BE2C (cell line): ENCODE measurements at regions not wholly inside any gene's neighbourhood (a gene's known extent, or its start where the extent isn't known, plus 50 kb on each side); places are given as distances from the start of the nearest gene placed in this dataset.

Source experiments
- DNase-seq: peaks from one replicate; pipeline ENCODE4 v3.0.0-alpha.2; 2020
- H3K27me3 ChIP-seq: fragments of 250-450 bp; sonication (Bioruptor Pico); 2 replicates; pipeline ENCODE4 v1.5.1; 2020; ENCODE audit warnings: mild to moderate bottlenecking
- H3K36me3 ChIP-seq: fragments of 250-450 bp; sonication (Bioruptor Pico); 2 replicates; pipeline ENCODE4 v1.5.1; 2020; ENCODE audit warnings: mild to moderate bottlenecking
- H3K4me1 ChIP-seq: fragments of 250-450 bp; sonication (Bioruptor Pico); 2 replicates; pipeline ENCODE4 v1.5.1; 2020
- H3K4me3 ChIP-seq: 2 replicates; pipeline ENCODE4 v1.5.1; 2011; ENCODE audit warnings: low read depth, low read length
- H3K9me3 ChIP-seq: fragments of 250-450 bp; sonication (Bioruptor Pico); 2 replicates; pipeline ENCODE4 v1.5.1; 2020
- TF ChIP-seq, protein P1 (sequence below): IDR thresholded peaks from 2 replicates; pipeline ENCODE4 v1.5.1; 2012; ENCODE audit warnings: mild to moderate bottlenecking, low read depth, low read length

DNA sequence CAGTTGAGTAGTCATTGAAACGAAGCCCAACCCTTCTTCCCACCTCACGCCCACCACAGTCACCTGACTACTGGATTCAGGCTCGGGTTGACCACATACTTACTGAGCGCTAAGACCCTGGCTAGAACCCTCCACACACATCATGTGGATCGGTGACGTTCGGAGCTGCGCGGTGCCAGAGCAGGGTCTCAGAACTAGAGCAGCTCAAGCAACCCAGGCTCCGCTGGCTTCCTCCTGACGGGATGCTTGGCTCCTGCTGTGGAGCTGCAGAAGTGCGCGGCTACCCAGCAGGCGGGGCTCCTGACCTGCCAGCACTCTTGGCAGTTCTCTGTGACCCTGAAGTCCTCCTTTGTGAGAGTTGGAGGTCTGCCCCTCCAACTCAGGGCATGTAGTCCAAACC lies 90.6 kb upstream of the MBOAT2 start:
- Histone ChIP-seq H3K9me3 (no peaks in the 10 kb centered on the region), H3K36me3 (no peaks in the 10 kb centered on the region), H3K27me3 (no peaks in the 10 kb centered on the region), H3K4me1 (no peaks in the 10 kb centered on the region), H3K4me3 (no peak overlapping the region)
- no peak for DNase-seq
- TF ChIP-seq, protein P1, sequence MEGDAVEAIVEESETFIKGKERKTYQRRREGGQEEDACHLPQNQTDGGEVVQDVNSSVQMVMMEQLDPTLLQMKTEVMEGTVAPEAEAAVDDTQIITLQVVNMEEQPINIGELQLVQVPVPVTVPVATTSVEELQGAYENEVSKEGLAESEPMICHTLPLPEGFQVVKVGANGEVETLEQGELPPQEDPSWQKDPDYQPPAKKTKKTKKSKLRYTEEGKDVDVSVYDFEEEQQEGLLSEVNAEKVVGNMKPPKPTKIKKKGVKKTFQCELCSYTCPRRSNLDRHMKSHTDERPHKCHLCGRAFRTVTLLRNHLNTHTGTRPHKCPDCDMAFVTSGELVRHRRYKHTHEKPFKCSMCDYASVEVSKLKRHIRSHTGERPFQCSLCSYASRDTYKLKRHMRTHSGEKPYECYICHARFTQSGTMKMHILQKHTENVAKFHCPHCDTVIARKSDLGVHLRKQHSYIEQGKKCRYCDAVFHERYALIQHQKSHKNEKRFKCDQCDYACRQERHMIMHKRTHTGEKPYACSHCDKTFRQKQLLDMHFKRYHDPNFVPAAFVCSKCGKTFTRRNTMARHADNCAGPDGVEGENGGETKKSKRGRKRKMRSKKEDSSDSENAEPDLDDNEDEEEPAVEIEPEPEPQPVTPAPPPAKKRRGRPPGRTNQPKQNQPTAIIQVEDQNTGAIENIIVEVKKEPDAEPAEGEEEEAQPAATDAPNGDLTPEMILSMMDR: no peak

DNA sequence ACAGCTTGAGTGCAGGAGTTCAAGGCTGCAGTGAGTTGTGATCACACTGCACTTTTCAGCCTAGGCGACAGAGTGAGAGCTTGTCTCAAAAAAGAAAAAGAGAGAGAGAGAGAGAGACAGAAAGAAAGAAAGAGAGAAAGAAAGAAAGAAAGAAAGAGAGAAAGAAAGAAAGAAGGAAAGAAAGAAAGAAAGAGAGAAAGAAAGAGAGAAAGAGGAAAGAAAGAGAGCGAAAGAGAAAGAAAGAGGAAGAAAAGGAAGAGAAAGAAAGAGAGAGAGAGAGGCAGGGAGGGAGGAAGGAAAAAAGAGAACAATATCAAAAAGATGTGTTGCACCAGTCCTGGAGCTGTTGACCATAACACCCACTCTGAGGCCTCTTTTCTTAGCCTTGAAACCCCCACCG lies 89.8 kb upstream of the MBOAT2 start:
- Histone ChIP-seq H3K4me1 (no peaks in the 10 kb centered on the region), H3K4me3 (no peak overlapping the region), H3K36me3 (no peaks in the 10 kb centered on the region), H3K9me3 (no peaks in the 10 kb centered on the region), H3K27me3 (no peaks in the 10 kb centered on the region)
- TF ChIP-seq, protein P1: no peak
- no peak for DNase-seq

DNA sequence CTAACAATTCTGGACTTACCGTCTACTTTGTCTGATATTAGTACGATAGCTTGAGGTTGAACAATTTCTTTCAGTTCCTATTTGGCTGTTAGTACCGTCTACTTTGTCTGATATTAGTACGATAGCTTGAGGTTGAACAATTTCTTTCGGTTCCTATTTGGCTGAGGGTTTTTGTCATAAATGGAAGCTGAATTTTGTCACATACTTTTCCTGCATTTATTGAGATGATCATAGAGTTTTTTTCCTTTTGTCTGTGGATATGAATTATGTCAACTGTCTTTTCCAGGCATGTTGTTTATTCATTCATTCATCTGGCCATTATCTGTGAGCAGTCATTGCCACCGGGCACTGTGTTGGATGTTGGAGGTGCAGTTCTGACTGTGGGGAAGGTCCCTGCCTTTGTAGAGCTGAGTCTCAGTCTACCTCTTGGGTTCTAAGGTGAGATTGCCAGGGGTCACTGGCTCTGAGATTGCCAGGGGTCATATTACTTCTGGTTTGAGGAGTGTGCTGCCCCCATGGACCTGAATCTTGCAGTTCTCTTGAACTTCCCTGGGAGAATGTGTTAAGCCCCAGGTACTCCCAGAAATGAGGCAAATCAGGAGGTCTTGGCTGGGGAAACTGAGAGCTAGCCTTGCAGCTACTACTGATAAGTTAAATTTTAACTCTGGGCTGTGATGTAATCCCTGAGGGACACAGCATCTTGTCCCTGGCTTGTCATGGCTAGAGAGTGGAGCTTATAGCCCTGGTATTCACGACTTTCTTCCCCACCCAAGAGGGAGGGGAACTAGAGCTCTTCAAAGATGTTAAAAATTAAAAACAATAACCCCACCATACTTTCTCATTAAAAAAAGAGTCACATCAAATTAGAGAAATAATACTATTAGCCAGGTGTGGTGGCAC lies 89.1 kb upstream of the MBOAT2 start:
- H3K9me3 ChIP-seq: no peaks in the 10 kb centered on the region
- DNase-seq: no peak
- no peak overlapping the region for H3K4me3 ChIP-seq
- no peaks in the 10 kb centered on the region for H3K27me3 ChIP-seq
- TF ChIP-seq, protein P1: no peak
- no peaks in the 10 kb centered on the region for H3K4me1 ChIP-seq
- H3K36me3 ChIP-seq: no peaks in the 10 kb centered on the region

DNA sequence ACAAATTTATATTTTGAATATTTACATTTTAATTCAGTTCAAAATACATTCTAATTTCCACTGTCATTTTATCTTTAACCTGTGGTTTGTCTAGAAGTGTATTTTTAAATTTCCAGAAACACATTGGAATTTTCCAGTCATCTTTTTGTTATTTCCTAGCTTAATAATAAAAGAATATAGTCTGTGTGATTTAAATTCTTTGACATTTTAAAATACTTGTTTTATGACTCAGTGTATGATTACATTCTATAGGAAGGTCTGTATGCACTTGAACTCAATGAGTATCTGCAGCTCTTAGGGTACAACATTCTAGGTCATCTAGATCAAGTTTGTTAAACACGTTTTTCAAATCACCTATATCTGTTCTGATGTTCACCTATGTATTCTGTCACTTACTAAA lies 88.3 kb upstream of the MBOAT2 start:
- Histone ChIP-seq H3K4me3 (no peak overlapping the region), H3K9me3 (no peaks in the 10 kb centered on the region), H3K4me1 (no peaks in the 10 kb centered on the region), H3K36me3 (no peaks in the 10 kb centered on the region), H3K27me3 (no peaks in the 10 kb centered on the region)
- TF ChIP-seq, protein P1: no peak
- DNase-seq: no peak

DNA sequence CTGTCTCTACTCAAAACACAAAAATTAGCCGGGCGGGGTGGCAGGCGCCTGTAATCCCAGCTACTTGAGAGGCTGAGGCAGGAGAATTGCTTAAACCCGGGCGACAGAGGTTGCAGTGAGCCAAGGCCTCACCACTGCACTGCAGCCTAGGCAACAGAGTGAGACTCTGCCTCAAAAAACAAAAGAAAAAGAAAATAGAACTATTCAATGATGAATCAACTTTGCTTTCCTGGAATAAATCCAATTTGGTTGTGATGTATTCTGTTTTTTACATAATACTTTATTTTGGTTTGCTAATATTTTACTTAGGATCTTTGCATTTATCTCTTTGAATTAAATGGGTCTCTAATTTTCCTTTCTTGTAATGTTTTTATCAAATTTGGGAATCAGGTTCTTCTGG lies 86.3 kb upstream of the MBOAT2 start:
- no peaks in the 10 kb centered on the region for H3K4me1 ChIP-seq
- TF ChIP-seq, protein P1: no peak
- H3K9me3 ChIP-seq: no peaks in the 10 kb centered on the region
- no peak for DNase-seq
- no peaks in the 10 kb centered on the region for H3K27me3 ChIP-seq
- no peak overlapping the region for H3K4me3 ChIP-seq
- H3K36me3 ChIP-seq: no peaks in the 10 kb centered on the region

DNA sequence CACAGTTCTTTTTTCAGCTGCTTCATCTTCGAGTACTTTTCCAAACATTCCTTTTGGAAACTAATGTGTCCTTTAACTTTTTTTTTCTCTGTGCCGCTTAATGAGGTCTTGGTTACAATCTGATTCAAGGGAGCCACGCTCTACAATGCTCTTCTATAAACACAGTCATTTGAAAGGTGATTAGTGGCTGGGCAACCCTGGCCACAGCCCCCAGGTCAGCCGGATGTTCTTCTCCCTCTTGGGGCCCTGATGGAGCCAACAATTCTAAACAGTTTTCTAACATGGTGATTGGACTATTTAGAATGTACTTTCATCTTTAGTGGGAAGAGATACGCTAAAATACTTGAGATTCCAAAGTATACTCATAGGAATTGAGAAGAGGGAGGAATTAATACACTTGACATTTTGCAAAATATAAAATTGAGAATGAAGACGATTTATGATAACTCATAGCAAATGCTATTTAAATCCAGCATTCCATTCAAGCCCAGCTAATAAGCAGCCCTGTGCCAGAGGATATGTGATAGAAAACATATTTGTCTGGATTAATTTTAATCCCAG lies 83.7 kb upstream of the MBOAT2 start:
- Histone ChIP-seq H3K36me3 (no peaks in the 10 kb centered on the region), H3K4me3 (no peak overlapping the region), H3K27me3 (no peaks in the 10 kb centered on the region), H3K4me1 (no peaks in the 10 kb centered on the region), H3K9me3 (no peaks in the 10 kb centered on the region)
- TF ChIP-seq, protein P1: no peak
- DNase-seq: no peak
